PC-9 (cell line): ENCODE measurements at regions not wholly inside any gene's neighbourhood (a gene's known extent, or its start where the extent isn't known, plus 50 kb on each side); places are given as distances from the start of the nearest gene placed in this dataset.

Experiments used
- CTCF ChIP-seq: fragments of 200-600 bp; sonication (generic); conservative IDR thresholded peaks from 2 replicates; pipeline ENCODE4 v1.6.1; 2017; ENCODE audit warnings: mixed run types, antibody characterized with exemption, mild to moderate bottlenecking, moderate library complexity
- EZH2 ChIP-seq: fragments of 200-600 bp; sonication (generic); IDR thresholded peaks from 2 replicates; pipeline ENCODE4 v1.8.0; 2017; ENCODE audit warnings: antibody characterized with exemption, low read depth

DNA sequence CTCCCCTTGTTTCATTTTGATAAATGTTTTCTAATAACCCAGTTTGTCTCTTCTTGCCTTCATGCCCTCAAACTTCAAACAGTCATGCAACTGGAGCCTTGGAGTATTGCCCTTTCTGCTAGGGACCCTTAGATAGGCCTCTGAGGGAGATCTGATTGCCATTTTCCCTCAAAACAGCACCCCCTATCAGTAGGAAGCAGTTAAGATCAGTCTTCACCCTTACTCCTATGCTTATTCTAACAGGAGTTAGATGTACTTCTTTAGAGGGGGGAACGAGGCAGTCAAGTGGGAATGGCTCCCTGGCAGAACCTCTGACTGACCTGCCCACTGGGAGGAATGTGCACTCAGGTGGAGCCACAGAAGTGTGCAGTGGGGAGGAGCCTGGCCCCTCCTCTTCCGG is 74.1 kb downstream of the FAM47A start:
- TF ChIP-seq CTCF = no peak
- no peak for TF ChIP-seq EZH2
